ENCODE measurements at regions not wholly inside any gene's neighbourhood (a gene's known extent, or its start where the extent isn't known, plus 50 kb on each side); places are given as distances from the start of the nearest gene placed in this dataset.

DNA sequence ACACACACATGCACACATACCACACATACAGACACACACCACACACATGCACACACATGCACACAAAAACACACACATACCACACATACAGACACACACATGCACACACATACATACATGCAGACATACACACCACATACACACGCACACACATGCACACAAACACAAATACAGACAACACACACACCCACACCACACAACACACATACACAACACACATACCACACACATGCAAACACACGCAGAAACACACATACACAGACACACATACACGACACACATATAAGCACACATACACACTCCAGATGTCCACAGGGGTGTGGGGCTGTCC lies 60.1 kb upstream of the PPP2R2D start:
- intact Hi-C loops (cut with micrococcal nuclease; ENCODE audit: unreplicated experiment), result no loop called here
- TF ChIP-seq, protein P1, sequence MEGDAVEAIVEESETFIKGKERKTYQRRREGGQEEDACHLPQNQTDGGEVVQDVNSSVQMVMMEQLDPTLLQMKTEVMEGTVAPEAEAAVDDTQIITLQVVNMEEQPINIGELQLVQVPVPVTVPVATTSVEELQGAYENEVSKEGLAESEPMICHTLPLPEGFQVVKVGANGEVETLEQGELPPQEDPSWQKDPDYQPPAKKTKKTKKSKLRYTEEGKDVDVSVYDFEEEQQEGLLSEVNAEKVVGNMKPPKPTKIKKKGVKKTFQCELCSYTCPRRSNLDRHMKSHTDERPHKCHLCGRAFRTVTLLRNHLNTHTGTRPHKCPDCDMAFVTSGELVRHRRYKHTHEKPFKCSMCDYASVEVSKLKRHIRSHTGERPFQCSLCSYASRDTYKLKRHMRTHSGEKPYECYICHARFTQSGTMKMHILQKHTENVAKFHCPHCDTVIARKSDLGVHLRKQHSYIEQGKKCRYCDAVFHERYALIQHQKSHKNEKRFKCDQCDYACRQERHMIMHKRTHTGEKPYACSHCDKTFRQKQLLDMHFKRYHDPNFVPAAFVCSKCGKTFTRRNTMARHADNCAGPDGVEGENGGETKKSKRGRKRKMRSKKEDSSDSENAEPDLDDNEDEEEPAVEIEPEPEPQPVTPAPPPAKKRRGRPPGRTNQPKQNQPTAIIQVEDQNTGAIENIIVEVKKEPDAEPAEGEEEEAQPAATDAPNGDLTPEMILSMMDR (conservative IDR thresholded peaks at IDR 0.05; ENCODE audit: low read depth, low read length), result no peak
- no peak for TF ChIP-seq EZH2 (IDR thresholded peaks at IDR 0.05; ENCODE audit: borderline replicate concordance, low read depth, low read length, poor library complexity, severe bottlenecking)
- BruUV-seq (replicated peaks), result no TSS peak
- ChIA-PET POLR2A (ENCODE audit: low non-redundant PET) (no interaction called here), CTCF (no interaction called here)
- H3K9me3 ChIP-seq (ENCODE audit: low read depth, low read length, poor library complexity, severe bottlenecking), result no peaks in the 10 kb centered on the region
- no peaks in the 10 kb centered on the region for H3K4me1 ChIP-seq (ENCODE audit: insufficient read depth, low read length, poor library complexity, severe bottlenecking)
- no peak for DNase-seq (ENCODE audit: low spot score)
- no peak overlapping the region for H3K27ac ChIP-seq (ENCODE audit: low read depth, low read length, poor library complexity, severe bottlenecking)
- H3K4me3 ChIP-seq (ENCODE audit: low read depth, low read length, poor library complexity, severe bottlenecking), result no peak overlapping the region
- H3K27me3 ChIP-seq (replicated peaks; ENCODE audit: insufficient read depth, low read depth, low read length, poor library complexity), result no peaks in the 10 kb centered on the region
- no peaks in the 10 kb centered on the region for H3K36me3 ChIP-seq (ENCODE audit: insufficient read depth, low read length, poor library complexity, severe bottlenecking)

DNA sequence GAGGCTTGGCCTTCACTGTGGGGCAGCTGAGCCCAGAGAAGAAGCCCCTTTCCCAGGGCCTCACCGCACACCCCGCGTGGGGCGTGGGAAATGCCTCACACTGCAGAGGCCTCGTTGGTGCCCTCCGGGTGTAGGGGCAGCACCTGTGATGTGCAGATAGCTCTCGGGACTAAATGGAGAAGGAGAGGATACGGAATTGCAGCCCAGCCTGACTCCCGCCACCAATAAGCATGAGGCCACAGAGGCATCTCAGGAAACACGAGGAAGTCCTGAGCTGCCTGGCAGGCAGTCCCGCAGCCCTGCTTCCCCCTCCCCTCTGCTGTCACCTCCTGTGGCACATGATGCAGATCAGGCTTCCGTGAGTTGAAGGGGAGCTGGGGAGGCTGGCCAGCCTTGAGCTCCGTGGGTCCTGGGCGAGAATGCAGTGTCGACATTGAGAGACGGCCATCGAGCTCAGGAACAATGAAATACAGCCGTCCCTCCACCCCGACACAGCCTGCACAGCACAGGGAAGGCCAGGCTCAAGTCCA lies 59.6 kb upstream of the PPP2R2D start:
- ChIA-PET CTCF (no interaction called here), POLR2A (ENCODE audit: low non-redundant PET) (no interaction called here)
- Histone ChIP-seq H3K4me1 (ENCODE audit: insufficient read depth, low read length, poor library complexity, severe bottlenecking) (no peaks in the 10 kb centered on the region), H3K27me3 (replicated peaks; ENCODE audit: insufficient read depth, low read depth, low read length, poor library complexity) (no peaks in the 10 kb centered on the region), H3K9me3 (ENCODE audit: low read depth, low read length, poor library complexity, severe bottlenecking) (no peaks in the 10 kb centered on the region), H3K4me3 (ENCODE audit: low read depth, low read length, poor library complexity, severe bottlenecking) (no peak overlapping the region), H3K36me3 (ENCODE audit: insufficient read depth, low read length, poor library complexity, severe bottlenecking) (no peaks in the 10 kb centered on the region), H3K27ac (ENCODE audit: low read depth, low read length, poor library complexity, severe bottlenecking) (no peak overlapping the region)
- TF ChIP-seq, protein P1 (conservative IDR thresholded peaks at IDR 0.05; ENCODE audit: low read depth, low read length), result no peak
- TF ChIP-seq EZH2 (IDR thresholded peaks at IDR 0.05; ENCODE audit: borderline replicate concordance, low read depth, low read length, poor library complexity, severe bottlenecking), result no peak
- intact Hi-C loops (cut with micrococcal nuclease; ENCODE audit: unreplicated experiment), result no loop called here
- DNase-seq (ENCODE audit: low spot score), result no peak
- no TSS peak for BruUV-seq (replicated peaks)

DNA sequence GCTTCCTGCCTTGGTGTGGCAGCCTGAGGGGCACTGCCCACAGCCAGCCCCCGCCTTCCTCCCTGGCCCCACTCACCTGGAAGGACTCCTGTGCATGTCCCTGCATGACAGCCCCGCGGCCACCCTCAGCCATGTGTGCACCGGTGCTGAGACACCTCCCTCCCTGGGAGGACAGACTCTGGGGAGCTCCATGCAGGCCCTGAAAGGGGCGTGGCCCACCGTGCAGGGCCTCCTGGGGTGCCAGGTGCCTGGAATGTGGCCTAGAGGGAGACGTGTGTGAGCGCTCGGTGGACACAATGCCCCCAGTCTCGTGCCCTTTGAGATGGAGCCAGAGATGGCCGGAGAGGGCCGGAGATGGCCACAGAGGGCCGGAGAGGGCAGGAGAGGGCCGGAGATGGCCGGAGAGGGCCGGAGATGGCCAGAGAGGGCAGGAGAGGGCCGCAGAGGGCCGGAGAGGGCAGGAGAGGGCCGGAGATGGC lies 59.1 kb upstream of the PPP2R2D start:
- H3K27me3 ChIP-seq (replicated peaks; ENCODE audit: insufficient read depth, low read depth, low read length, poor library complexity), result no peaks in the 10 kb centered on the region
- no peaks in the 10 kb centered on the region for H3K9me3 ChIP-seq (ENCODE audit: low read depth, low read length, poor library complexity, severe bottlenecking)
- H3K4me1 ChIP-seq (ENCODE audit: insufficient read depth, low read length, poor library complexity, severe bottlenecking), result no peaks in the 10 kb centered on the region
- no peak overlapping the region for H3K27ac ChIP-seq (ENCODE audit: low read depth, low read length, poor library complexity, severe bottlenecking)
- BruUV-seq (replicated peaks), result no TSS peak
- H3K36me3 ChIP-seq (ENCODE audit: insufficient read depth, low read length, poor library complexity, severe bottlenecking), result no peaks in the 10 kb centered on the region
- POLR2A ChIA-PET (ENCODE audit: low non-redundant PET), result no interaction called here
- intact Hi-C loops (cut with micrococcal nuclease; ENCODE audit: unreplicated experiment), result no loop called here
- no peak overlapping the region for H3K4me3 ChIP-seq (ENCODE audit: low read depth, low read length, poor library complexity, severe bottlenecking)
- no peak for DNase-seq (ENCODE audit: low spot score)
- CTCF ChIA-PET, result no interaction called here
- no peak for TF ChIP-seq EZH2 (IDR thresholded peaks at IDR 0.05; ENCODE audit: borderline replicate concordance, low read depth, low read length, poor library complexity, severe bottlenecking)
- TF ChIP-seq, protein P1 (conservative IDR thresholded peaks at IDR 0.05; ENCODE audit: low read depth, low read length), result no peak
